ENCODE measurements at regions not wholly inside any gene's neighbourhood (a gene's known extent, or its start where the extent isn't known, plus 50 kb on each side); places are given as distances from the start of the nearest gene placed in this dataset.

DNA sequence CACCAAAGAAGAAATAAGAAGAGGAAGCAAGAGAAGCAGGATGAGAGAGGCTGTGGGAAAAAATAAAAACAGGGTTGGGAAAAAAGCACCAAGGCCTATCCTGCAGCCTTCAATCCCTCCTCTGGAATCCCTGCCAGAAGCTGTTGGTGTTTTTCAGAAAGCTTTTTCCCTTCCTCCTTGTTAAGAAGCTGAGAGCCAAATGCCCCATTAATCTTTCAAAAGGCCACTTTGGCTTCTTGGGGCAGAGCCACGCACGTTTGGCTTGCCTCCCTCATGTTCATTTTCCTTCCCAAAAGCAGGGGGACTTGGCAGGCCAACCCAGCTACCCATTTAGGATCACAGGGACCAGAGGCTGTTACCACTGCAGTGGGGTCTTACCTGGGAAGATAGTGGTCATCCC lies 365.3 kb downstream of the NUAK1 start:
- no peak for DNase-seq (ENCODE audit: low read depth)
- TF ChIP-seq, protein P1, sequence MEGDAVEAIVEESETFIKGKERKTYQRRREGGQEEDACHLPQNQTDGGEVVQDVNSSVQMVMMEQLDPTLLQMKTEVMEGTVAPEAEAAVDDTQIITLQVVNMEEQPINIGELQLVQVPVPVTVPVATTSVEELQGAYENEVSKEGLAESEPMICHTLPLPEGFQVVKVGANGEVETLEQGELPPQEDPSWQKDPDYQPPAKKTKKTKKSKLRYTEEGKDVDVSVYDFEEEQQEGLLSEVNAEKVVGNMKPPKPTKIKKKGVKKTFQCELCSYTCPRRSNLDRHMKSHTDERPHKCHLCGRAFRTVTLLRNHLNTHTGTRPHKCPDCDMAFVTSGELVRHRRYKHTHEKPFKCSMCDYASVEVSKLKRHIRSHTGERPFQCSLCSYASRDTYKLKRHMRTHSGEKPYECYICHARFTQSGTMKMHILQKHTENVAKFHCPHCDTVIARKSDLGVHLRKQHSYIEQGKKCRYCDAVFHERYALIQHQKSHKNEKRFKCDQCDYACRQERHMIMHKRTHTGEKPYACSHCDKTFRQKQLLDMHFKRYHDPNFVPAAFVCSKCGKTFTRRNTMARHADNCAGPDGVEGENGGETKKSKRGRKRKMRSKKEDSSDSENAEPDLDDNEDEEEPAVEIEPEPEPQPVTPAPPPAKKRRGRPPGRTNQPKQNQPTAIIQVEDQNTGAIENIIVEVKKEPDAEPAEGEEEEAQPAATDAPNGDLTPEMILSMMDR (IDR thresholded peaks at IDR 0.05; ENCODE audit: insufficient read depth, low read length) = no peak
- H3K4me3 ChIP-seq (ENCODE audit: low read depth, low read length) = no peak overlapping the region

DNA sequence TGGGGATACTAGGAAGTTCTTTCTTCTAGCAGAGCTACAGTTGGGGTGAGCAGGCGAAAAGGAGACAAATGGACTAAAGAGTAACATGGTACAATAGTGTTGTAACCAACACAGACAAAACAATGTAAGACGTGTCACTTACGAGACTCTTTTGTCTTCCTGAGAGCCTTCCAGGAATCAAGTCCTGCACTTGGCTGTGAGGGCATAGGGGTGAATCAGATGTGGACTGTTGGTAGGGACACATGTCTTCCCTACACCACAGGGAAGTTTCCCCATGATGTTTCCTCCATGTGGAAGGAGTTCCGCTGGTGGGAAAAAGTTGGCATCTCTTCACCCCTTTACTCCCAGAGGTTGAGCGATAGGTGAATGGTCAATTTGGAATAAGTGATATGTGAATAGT lies 364.7 kb downstream of the NUAK1 start:
- DNase-seq (ENCODE audit: low read depth) = no peak
- H3K4me3 ChIP-seq (ENCODE audit: low read depth, low read length) = no peak overlapping the region
- TF ChIP-seq, protein P1 (IDR thresholded peaks at IDR 0.05; ENCODE audit: insufficient read depth, low read length) = no peak

DNA sequence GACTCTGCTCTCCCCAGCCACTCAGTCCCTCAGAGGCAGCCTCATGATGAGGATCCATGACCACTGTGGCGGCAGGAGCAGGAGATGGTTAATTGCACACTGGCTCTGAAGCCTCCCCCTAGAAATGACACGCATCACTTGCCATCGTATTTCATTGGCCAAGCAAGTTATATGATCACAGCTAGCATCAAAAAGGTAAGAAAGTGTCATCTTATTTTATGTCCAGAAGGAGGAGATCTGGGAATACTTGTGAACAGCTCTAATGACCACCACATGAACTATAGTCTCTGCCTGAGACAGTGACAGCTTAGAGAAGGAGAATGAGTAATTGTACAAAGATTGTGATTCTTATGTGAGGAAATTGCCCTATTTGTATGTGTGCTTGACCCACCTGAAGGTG lies 363.4 kb downstream of the NUAK1 start:
- TF ChIP-seq, protein P1 (IDR thresholded peaks at IDR 0.05; ENCODE audit: insufficient read depth, low read length) = no peak
- no peak overlapping the region for H3K4me3 ChIP-seq (ENCODE audit: low read depth, low read length)
- peak; percentile 9 for DNase-seq (ENCODE audit: low read depth)

DNA sequence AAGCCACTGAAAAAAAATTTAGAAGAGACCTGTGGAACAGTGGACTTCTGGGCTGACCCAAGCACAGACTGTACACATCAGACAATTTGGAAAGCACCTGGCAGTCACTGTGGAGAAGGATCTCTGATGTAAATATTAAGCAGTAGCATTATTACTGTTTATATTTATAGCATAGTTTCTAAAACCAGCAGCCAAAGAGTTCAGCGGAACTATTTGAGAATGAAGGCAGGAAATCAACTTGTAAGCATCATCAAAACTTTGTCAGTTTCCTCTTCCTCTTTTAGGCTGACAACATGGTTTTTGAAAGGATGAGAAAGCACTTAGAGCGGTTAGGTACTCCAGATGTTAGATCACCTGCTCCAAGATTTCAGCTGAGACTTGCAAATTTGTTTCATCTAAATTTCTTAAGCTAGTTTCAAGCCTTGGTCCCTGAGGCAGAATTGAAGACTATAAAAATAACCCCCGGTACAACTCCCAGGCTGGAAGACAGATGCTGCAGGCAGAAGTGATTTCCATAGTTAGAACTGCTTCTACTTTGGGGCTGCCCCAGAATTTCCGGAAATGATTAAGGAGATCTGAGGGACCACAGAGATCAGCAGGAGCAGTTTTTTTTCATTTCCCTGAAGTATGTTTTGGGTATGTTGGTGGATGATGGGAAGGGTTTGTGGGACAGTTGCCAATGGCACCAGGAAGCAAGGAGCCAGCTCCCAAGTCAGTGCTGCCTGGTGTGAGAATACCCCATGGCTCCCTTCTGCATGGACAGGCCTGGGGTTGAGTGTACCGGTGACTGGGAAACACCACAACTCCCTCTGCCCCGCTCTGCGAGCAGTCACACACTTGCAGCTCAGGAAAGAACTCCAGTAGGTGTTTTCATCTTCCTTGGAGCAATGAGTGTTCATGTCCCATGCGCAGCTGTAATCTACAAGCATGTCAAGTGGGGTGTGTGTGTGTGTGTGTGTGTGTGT lies 354.5 kb downstream of the NUAK1 start:
- no peak overlapping the region for H3K4me3 ChIP-seq (ENCODE audit: low read depth, low read length)
- no peak for DNase-seq (ENCODE audit: low read depth)
- TF ChIP-seq, protein P1 (IDR thresholded peaks at IDR 0.05; ENCODE audit: insufficient read depth, low read length) = no peak

DNA sequence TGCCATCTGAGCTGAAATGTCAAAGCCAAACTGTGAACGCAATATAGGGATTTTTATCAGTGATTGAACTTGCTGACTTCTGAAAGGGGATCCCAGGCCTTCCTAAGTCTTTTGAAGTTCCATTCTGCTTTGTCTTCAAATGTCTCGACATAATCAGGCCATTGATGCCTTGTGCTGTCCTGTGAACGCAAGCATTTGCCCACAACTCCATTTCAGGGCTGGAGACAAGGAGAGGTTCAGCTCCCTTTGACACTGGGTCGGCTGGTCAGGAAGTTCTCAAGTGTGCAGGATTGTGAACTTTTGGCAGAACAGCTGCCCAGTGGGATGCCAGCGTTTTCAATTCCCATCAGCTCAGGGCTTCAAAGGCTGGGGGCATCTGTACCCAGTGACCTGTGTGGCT lies 345.3 kb downstream of the NUAK1 start:
- TF ChIP-seq, protein P1 (IDR thresholded peaks at IDR 0.05; ENCODE audit: insufficient read depth, low read length) = no peak
- no peak for DNase-seq (ENCODE audit: low read depth)
- no peak overlapping the region for H3K4me3 ChIP-seq (ENCODE audit: low read depth, low read length)

DNA sequence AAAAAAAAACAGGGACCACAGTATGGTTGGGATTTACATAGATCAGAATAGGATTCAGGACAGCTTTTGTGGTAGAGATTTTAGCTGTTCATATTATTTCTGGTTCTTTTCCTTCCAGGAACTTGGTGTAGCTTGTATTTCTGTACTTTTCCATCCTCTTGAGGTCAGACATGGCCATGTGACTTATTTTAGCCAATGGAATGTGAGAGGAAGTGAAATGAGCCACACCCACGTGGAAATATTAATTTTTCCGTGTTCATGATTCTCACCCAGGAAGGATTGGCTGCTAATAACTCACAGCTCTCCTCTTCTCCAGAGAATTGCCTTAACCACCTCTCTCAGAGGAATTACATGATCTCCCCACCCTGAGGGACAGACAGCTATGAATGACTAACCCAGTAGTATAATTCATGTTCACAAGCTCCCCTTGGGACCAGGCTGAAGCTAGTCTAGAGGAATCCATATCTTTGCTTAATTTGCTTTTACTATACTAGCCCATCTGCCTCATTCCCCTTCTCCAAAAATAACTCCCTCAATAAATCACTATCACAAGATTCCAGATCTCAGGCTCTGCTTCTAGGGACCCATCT lies 340.4 kb downstream of the NUAK1 start:
- H3K4me3 ChIP-seq (ENCODE audit: low read depth, low read length) = no peak overlapping the region
- TF ChIP-seq, protein P1 (IDR thresholded peaks at IDR 0.05; ENCODE audit: insufficient read depth, low read length) = no peak
- no peak for DNase-seq (ENCODE audit: low read depth)

Data from fibroblast of the aortic adventitia (primary cell).